Left renal cortex interstitium (tissue), 4 donors: ENCODE measurements at regions not wholly inside any gene's neighbourhood (a gene's known extent, or its start where the extent isn't known, plus 50 kb on each side); places are given as distances from the start of the nearest gene placed in this dataset.
"Not testable (repeated sequence)": the region's sequence is repeated elsewhere in the genome, so short reads cannot be mapped to it uniquely, and the experiment has no call there.

ENCODE experiments used
- DNase-seq, 4 donors: peaks; one replicate each; pipeline ENCODE4 v3.0.0-alpha.2; 2013; ENCODE audit warnings: low read depth in 4 of 4, low spot score in 2 of 4, missing footprints in 1 of 4

GRCh38 chr7:8314566-8314965 is 52.6 kb upstream of the ICA1 start:
- DNase-seq = no peak

GRCh38 chr7:8319115-8319514 is 57.1 kb upstream of the ICA1 start:
- no peak for DNase-seq

DNA sequence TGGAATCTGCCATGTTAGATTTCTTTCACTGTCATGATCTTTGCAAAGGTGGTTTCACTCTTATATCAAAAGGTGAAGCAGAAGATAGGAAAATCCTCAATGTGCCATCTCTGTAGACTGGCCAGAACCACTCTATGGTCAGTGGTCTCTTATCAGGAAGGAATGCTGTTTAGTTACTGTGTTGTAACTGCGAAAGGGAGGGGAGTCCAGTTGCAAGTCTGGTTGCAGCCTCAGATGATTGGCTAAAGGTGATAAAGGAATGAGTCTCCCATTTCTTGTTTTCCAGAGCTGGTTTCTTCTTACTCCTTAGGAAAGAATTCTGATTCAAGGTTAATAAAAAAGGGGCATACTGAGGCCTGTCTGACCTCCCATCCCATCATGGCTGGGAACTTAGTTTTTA is 58.2 kb upstream of the ICA1 start:
- DNase-seq = no peak

GRCh38 chr7:8321312-8321711 is 59.3 kb upstream of the ICA1 start:
- no peak for DNase-seq

- no peak for DNase-seq
These were observed 60.7 kb upstream of the ICA1 start for GRCh38 chr7:8322667-8323066.

DNA sequence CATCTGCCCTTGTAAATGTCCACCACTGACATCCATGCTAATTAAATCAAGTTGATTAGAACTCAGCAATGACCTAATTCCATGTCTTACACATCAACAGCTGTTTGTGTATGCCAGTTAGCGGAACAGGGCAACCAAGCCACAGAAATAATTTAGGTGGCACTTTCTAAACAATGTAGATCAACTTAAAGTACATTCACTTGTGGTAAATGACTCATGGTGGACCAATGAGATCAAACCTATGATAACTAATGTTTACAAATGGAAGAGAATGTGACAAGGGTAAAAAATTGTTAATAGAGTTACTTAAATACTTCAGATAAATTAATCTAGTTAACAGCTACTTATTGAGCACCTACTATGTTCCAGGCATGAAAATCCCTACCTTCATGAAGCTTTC is 63.1 kb upstream of the ICA1 start:
- DNase-seq = no peak

- no peak for DNase-seq
These were observed 65.2 kb upstream of the ICA1 start for GRCh38 chr7:8327199-8327598.

DNA sequence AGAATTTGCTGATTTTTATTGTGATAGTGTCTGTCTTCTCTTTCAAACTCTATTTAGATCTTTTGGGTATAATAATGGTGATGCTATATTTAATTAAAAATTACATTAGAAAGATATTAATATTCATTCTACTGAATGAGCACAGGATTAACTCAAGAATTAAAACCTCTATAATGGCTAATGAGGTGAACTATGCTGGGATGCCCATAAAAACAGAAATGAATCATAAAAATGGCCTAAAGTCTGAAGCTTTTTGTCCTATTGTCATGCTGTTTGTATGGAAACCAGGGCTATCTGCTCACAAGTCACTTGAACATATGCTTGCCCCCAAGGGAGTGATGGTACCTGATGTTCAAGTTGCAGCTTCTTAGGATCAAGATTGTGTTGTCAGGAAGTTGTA is 76.2 kb upstream of the ICA1 start:
- DNase-seq = no peak

DNA sequence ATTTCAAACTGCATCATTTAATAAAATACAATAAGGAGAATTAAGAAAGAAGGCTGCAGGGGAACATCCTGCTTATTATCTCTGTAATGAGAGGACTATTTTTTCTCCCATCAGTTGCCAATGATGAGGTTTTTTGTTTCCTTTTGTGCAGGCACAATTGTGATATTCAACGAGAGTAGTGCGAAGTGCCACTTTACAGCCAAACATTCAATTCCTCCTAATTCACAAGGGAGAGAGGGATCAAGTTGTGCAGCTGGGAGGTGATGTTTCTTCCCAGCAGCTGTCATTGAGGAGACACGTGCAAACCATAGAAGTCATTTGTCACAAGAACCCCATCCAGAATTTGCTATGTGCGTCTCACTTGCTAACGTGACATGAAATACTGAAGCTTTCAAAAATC is 81.6 kb upstream of the ICA1 start:
- DNase-seq = no peak

DNA sequence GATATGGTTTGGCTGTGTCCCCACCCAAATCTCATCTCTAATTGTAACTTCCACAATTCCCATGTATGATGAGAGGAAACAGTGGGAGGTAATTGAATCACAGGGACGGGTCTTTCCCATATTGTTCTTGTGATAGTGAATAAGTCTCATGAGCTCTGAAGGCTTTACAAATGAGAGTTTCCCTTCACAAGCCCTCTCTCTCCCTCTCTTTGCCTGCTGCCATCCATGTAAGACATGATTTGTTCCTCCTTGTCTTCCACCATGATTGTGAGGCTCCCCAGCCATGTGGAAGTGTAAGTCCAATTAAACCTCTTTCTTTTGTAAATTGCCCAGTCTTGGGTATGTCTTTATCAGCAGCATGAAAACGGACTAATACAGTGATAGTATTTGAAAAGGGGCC is 85.4 kb upstream of the ICA1 start:
- DNase-seq = not testable (repeated sequence)

- not testable (repeated sequence) for DNase-seq
These were observed 81.8 kb upstream of the NXPH1 start for GRCh38 chr7:8351654-8352053.

GRCh38 chr7:8353991-8354390 is 79.4 kb upstream of the NXPH1 start:
- no peak for DNase-seq

DNA sequence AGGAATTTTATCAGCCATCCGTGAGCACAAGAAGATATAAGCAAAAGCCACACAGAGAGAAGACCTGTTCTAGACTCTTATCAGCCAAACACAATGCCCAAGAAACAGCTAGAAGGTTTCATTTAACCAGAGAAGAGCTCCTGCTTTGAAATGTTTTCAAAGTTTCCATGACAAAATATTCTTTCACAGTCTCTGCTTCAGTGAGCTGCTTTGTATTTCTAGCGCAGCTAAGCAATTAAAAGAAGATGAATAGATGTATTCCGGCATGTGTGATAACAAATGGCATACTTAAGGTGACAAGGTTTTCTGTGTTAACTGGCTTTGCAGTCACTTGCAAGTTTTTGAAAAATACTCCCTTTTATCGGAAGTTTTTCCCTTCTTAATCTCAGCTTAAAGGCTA is 78.9 kb upstream of the NXPH1 start:
- DNase-seq = no peak

- DNase-seq = no peak
These were observed 77.3 kb upstream of the NXPH1 start for GRCh38 chr7:8356071-8356470.

GRCh38 chr7:8357536-8357935 is 75.9 kb upstream of the NXPH1 start:
- DNase-seq = peak in 1 of 4 donors; percentile 3

- no peak for DNase-seq
These were observed 72.8 kb upstream of the NXPH1 start for GRCh38 chr7:8360564-8361153.

GRCh38 chr7:8362723-8363369 is 70.6 kb upstream of the NXPH1 start:
- no peak for DNase-seq

GRCh38 chr7:8363407-8364015 is 69.9 kb upstream of the NXPH1 start:
- DNase-seq = no peak

- DNase-seq = no peak
These were observed 67.8 kb upstream of the NXPH1 start for GRCh38 chr7:8365499-8366110.

DNA sequence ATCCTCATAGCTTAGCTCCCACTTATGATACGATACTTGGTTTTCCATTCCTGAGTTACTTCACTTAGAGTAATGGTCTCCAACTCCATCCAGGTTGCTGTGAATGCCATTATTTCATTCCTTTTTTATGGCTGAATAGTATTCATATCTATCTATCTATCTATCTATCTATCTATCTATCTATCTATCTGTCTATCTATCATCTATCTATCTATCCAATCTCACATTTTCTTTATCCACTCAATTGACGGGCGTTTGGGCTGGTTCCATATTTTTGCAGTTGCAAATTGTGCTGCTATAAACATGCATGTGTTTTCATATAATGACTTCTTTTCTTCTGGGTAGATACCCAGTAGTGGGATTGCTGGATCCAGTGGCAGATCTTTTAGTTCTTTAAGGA is 65.4 kb upstream of the NXPH1 start:
- DNase-seq = not testable (repeated sequence)

- no peak for DNase-seq
These were observed 61.7 kb upstream of the NXPH1 start for GRCh38 chr7:8371742-8372141.

DNA sequence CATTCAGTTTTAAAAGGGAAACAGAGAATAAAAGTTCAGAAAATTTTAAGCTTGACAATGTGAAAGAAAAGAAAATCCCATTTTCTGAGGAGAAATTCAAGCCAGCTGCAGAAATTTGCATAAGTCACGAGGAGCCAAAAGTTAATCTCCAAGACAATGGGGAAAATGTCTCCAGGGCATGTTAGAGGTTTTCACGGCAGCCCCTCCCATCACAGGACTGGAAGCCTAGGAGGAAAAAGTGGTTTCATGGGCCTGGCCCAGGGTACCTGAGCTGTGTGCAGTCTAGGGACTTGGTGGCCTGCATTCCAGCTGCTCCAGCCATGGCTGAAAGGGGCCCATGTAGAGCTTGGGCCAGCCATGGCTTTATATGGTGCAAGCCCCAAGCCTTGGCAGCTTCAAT is 59.6 kb upstream of the NXPH1 start:
- DNase-seq = no peak
